CD4-positive, alpha-beta T cell treated with Interleukin-4 for 1 hour (primary cell): ENCODE measurements at regions not wholly inside any gene's neighbourhood (a gene's known extent, or its start where the extent isn't known, plus 50 kb on each side); places are given as distances from the start of the nearest gene placed in this dataset.
"Not testable (repeated sequence)": the region's sequence is repeated elsewhere in the genome, so short reads cannot be mapped to it uniquely, and the experiment has no call there.

Experiments used
- DNase-seq, 2 donors: peaks; one replicate each; pipeline ENCODE4 v3.0.0-alpha.2; 2020 to 2022

DNA sequence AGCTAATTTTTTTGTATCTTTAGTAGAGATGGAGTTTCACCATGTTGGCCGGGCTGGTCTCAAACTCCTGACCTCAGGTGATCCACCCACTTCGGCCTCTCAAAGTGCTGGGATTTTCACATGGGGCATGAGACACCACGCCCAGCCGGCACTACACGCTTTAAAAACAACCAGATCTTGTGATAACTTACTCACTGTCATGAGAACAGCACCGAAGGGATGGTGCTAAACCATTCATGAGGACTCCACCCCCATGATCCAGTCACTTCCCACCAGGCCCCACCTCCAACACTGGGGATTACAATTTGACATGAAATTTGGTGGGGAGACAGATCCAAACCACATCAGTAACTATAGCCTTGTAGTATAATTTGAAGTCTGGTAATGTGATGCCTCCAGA is 67.4 kb upstream of the ZNF169 start:
- DNase-seq, result not testable (repeated sequence)

DNA sequence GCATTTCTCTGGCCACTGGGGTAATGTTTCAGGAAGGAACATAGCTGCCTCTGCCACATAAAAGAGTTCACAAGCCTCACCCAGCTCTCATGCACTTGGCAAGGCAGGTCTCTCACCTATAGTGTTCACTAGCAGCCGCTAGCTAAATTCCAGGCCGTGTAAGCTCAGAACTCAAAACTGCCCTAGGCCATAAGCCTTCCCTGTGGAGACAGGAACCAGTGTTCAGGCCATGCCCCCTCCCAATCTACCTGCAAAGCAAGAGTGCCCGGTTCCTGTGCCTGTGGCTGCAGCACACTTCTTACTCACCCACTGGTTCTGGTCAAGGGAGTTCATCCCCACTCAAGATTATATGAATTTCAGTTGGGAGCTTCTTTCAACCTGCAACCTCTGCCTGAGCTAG is 60.7 kb upstream of the ZNF169 start:
- no peak for DNase-seq

DNA sequence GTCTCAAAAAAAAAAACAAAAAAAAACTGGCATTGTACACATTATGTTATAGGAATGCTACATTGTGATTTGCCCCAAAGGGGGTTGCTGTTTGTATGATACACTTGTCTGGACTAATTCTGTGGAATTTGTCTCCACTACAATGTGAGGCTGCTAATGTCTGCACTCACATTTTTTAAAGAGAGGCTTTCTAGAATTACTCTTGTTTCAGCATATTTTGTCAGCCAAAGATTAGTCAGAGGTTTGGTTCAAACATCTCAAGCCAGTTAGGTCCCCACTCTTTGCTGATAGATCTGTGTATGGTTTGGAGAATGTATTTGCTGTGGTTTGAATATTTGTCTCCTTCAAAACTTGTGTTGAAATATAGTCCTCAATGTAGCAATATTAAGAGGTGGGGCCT is 59.3 kb upstream of the ZNF169 start:
- no peak for DNase-seq

DNA sequence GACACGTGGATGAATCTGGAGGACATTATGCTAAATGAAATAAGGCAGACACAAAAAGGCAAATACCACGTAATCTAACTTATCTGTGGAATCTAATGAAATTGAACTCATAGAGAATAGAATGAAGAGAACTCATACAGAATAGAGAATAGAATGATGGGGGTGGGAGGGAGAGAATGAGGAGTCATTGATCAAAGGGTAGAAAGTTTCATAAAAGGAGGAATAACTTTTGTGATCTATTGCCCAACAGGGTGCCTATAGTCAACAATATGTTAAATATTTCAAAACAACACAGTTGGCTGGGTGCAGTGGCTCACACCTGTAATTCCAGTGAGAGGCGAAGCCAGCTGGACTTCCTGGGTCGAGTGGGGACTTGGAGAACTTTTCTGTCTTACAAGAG is 54.9 kb upstream of the ZNF169 start:
- DNase-seq, result no peak

DNA sequence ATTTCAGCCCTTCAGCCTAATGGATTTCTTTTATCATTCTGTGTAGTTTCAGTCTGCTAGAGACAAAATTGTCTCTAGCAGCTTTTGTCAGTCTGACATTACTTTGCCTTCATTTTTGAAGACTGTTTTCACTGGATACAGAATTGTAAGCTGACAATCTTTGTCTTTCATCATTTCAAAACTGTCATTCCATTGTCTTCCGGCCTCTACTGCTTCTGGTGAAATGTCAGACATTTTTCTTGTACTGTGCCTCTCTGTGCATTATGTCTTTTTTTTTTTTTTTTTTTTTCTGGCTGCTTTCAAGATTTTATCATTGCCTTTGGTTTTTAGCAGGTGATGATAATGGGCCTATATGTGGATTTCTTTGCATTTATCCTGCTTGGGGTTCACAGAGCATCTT is 51.3 kb upstream of the ZNF169 start:
- DNase-seq, result no peak
